Putamen (tissue), 1 donor: ENCODE measurements at regions not wholly inside any gene's neighbourhood (a gene's known extent, or its start where the extent isn't known, plus 50 kb on each side); places are given as distances from the start of the nearest gene placed in this dataset.
"Not testable (repeated sequence)": the region's sequence is repeated elsewhere in the genome, so short reads cannot be mapped to it uniquely, and the experiment has no call there.

Experiments used
- DNase-seq: peaks from one replicate; pipeline ENCODE4 v3.0.0-alpha.2; 2016; ENCODE audit warnings: low spot score

- DNase-seq, result no peak
These were observed 298.8 kb upstream of the LYPLAL1 start for GRCh38 chr1:218874801-218875400.

- DNase-seq, result no peak
These were observed 295.3 kb upstream of the LYPLAL1 start for GRCh38 chr1:218878369-218878768.

- DNase-seq, result no peak
These were observed 293.1 kb upstream of the LYPLAL1 start for GRCh38 chr1:218880484-218881060.

GRCh38 chr1:218882454-218882853 is 291.2 kb upstream of the LYPLAL1 start:
- no peak for DNase-seq

GRCh38 chr1:218886101-218886871 is 287.4 kb upstream of the LYPLAL1 start:
- DNase-seq, result peak; percentile 17

- no peak for DNase-seq
These were observed 286.3 kb upstream of the LYPLAL1 start for GRCh38 chr1:218887141-218887925.

- peak; percentile 7 for DNase-seq
These were observed 283.2 kb upstream of the LYPLAL1 start for GRCh38 chr1:218890451-218890850.

- DNase-seq, result no peak
These were observed 282.1 kb upstream of the LYPLAL1 start for GRCh38 chr1:218891577-218891976.

- no peak for DNase-seq
These were observed 278.6 kb upstream of the LYPLAL1 start for GRCh38 chr1:218895064-218895587.

GRCh38 chr1:218896202-218896601 is 277.5 kb upstream of the LYPLAL1 start:
- no peak for DNase-seq

- DNase-seq, result no peak
These were observed 274.8 kb upstream of the LYPLAL1 start for GRCh38 chr1:218898921-218899320.

- DNase-seq, result no peak
These were observed 273.1 kb upstream of the LYPLAL1 start for GRCh38 chr1:218900615-218901014.

- no peak for DNase-seq
These were observed 269.3 kb upstream of the LYPLAL1 start for GRCh38 chr1:218904416-218904815.

- no peak for DNase-seq
These were observed 257.0 kb upstream of the LYPLAL1 start for GRCh38 chr1:218916720-218917119.

- DNase-seq, result no peak
These were observed 256.0 kb upstream of the LYPLAL1 start for GRCh38 chr1:218917656-218918055.

- DNase-seq, result no peak
These were observed 247.9 kb upstream of the LYPLAL1 start for GRCh38 chr1:218925777-218926176.

GRCh38 chr1:218926631-218927030 is 247.0 kb upstream of the LYPLAL1 start:
- no peak for DNase-seq

- DNase-seq, result no peak
These were observed 243.7 kb upstream of the LYPLAL1 start for GRCh38 chr1:218930000-218930399.

GRCh38 chr1:218930472-218931241 is 243.0 kb upstream of the LYPLAL1 start:
- no peak for DNase-seq

- no peak for DNase-seq
These were observed 242.4 kb upstream of the LYPLAL1 start for GRCh38 chr1:218931324-218931723.

- no peak for DNase-seq
These were observed 240.2 kb upstream of the LYPLAL1 start for GRCh38 chr1:218933513-218933912.

- DNase-seq, result not testable (repeated sequence)
These were observed 238.3 kb upstream of the LYPLAL1 start for GRCh38 chr1:218935408-218935807.
